ENCODE measurements at regions not wholly inside any gene's neighbourhood (a gene's known extent, or its start where the extent isn't known, plus 50 kb on each side); places are given as distances from the start of the nearest gene placed in this dataset.

GRCh38 chr16:65908568-65908967 is 457.9 kb upstream of the CDH5 start:
- H3K4me1 Mint-ChIP-seq: no peaks in the 10 kb centered on the region
- peaks cover 19% of the 10 kb centered on the region for H3K27me3 Mint-ChIP-seq (ENCODE audit: low read depth)
- TF ChIP-seq, protein P1, sequence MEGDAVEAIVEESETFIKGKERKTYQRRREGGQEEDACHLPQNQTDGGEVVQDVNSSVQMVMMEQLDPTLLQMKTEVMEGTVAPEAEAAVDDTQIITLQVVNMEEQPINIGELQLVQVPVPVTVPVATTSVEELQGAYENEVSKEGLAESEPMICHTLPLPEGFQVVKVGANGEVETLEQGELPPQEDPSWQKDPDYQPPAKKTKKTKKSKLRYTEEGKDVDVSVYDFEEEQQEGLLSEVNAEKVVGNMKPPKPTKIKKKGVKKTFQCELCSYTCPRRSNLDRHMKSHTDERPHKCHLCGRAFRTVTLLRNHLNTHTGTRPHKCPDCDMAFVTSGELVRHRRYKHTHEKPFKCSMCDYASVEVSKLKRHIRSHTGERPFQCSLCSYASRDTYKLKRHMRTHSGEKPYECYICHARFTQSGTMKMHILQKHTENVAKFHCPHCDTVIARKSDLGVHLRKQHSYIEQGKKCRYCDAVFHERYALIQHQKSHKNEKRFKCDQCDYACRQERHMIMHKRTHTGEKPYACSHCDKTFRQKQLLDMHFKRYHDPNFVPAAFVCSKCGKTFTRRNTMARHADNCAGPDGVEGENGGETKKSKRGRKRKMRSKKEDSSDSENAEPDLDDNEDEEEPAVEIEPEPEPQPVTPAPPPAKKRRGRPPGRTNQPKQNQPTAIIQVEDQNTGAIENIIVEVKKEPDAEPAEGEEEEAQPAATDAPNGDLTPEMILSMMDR (IDR thresholded peaks at IDR 0.05; ENCODE audit: unreplicated experiment): no peak
- no peak overlapping the region for H3K27ac Mint-ChIP-seq
- H3K9me3 Mint-ChIP-seq: peaks cover 9% of the 10 kb centered on the region
- H3K36me3 Mint-ChIP-seq: no peaks in the 10 kb centered on the region
- H3K4me3 Mint-ChIP-seq: no peak overlapping the region
- no peak for DNase-seq (ENCODE audit: low spot score in 2 of 2, unreplicated experiment in 2 of 2)

GRCh38 chr16:65905331-65905730 is 461.2 kb upstream of the CDH5 start:
- Mint-ChIP-seq H3K9me3 (no peaks in the 10 kb centered on the region), H3K36me3 (no peaks in the 10 kb centered on the region), H3K4me3 (no peak overlapping the region), H3K27ac (no peak overlapping the region), H3K27me3 (ENCODE audit: low read depth) (peaks cover 18% of the 10 kb centered on the region), H3K4me1 (no peaks in the 10 kb centered on the region)
- no peak for DNase-seq (ENCODE audit: low spot score in 2 of 2, unreplicated experiment in 2 of 2)
- TF ChIP-seq, protein P1 (IDR thresholded peaks at IDR 0.05; ENCODE audit: unreplicated experiment): no peak

DNA sequence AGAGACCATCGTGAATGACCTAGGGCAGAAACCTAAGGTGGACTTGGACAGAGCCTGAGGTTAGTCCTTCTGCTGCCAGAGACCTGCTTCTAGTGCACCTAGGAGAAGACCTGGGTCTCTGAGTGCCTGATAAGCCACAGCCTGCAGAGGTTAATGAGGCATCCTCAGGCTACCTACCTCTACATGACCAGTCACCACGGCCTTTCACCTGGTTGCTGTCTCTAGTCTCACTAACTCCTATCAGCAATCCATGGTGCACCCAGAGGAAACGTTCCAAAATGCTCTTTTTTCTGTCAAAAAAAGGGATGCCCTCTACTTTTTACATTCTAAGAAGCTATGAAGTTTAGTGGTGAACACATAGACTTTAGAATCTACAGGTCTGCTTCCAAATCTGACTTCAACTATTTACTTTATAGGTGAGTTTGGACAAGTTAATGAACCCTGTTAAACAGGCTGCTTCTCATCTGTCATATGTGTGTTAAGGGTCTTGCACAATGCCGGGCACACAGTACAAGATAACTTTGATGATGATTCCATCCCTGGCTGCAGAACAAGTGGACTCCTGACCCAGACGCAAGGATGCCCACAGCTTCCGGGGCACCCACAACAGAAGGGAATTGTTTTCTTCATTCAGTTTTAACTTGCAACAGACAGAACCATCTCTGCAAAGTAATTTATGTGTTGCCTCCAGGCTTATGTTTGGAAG is 469.9 kb upstream of the CDH5 start:
- TF ChIP-seq, protein P1 (IDR thresholded peaks at IDR 0.05; ENCODE audit: unreplicated experiment): no peak
- H3K27me3 Mint-ChIP-seq (ENCODE audit: low read depth): no peaks in the 10 kb centered on the region
- no peak for DNase-seq (ENCODE audit: low spot score in 2 of 2, unreplicated experiment in 2 of 2)
- H3K4me1 Mint-ChIP-seq: peaks cover 6% of the 10 kb centered on the region
- no peak overlapping the region for H3K4me3 Mint-ChIP-seq
- peaks cover 9% of the 10 kb centered on the region for H3K9me3 Mint-ChIP-seq
- peaks cover 3% of the 10 kb centered on the region for H3K36me3 Mint-ChIP-seq
- H3K27ac Mint-ChIP-seq: no peak overlapping the region

- peaks cover 12% of the 10 kb centered on the region for H3K9me3 Mint-ChIP-seq
- H3K27ac Mint-ChIP-seq: no peak overlapping the region
- H3K27me3 Mint-ChIP-seq (ENCODE audit: low read depth): no peaks in the 10 kb centered on the region
- peaks cover 3% of the 10 kb centered on the region for H3K36me3 Mint-ChIP-seq
- peaks cover 6% of the 10 kb centered on the region for H3K4me1 Mint-ChIP-seq
- no peak overlapping the region for H3K4me3 Mint-ChIP-seq
- TF ChIP-seq, protein P1 (IDR thresholded peaks at IDR 0.05; ENCODE audit: unreplicated experiment): no peak
- no peak for DNase-seq (ENCODE audit: low spot score in 2 of 2, unreplicated experiment in 2 of 2)
Measured at GRCh38 chr16:65895906-65896305, 470.6 kb upstream of the CDH5 start.

DNA sequence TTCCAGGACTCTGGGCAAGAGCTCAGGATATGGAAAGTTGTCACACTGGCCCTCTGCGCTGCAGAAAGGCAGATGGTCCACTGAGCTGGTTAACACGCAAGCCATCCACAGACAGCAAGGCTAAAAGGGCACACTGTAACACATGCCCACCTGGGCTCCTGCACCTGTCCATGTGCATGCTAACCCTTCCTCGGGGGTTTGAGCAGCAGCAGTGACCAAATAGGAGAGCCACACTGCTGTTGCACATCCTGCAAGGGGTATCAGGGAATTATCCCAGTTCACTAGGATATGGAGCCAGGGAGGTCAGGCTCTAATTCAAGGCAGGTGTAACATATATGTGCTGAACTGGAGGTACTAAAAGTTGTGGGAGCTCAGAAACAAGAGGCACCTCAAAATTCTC is 471.0 kb upstream of the CDH5 start:
- H3K4me1 Mint-ChIP-seq: peaks cover 6% of the 10 kb centered on the region
- TF ChIP-seq, protein P1 (IDR thresholded peaks at IDR 0.05; ENCODE audit: unreplicated experiment): no peak
- no peak overlapping the region for H3K27ac Mint-ChIP-seq
- H3K36me3 Mint-ChIP-seq: peaks cover 3% of the 10 kb centered on the region
- no peak for DNase-seq (ENCODE audit: low spot score in 2 of 2, unreplicated experiment in 2 of 2)
- no peaks in the 10 kb centered on the region for H3K27me3 Mint-ChIP-seq (ENCODE audit: low read depth)
- H3K4me3 Mint-ChIP-seq: no peak overlapping the region
- H3K9me3 Mint-ChIP-seq: peaks cover 12% of the 10 kb centered on the region

Data from mesothelial cell of epicardium (in vitro differentiated cells).